Smooth muscle cell (in vitro differentiated cells): ENCODE measurements at regions not wholly inside any gene's neighbourhood (a gene's known extent, or its start where the extent isn't known, plus 50 kb on each side); places are given as distances from the start of the nearest gene placed in this dataset.

ENCODE experiments used
- DNase-seq: peaks from one replicate; lab custom pipeline; 2025; ENCODE audit not compliant: unreplicated experiment; lab: John Stamatoyannopoulos, UW
- H2AFZ ChIP-seq: fragments of 200-600 bp; sonication (generic); 2 replicates; pipeline ENCODE4 v1.6.0; 2016; ENCODE audit warnings: antibody characterized with exemption, low read depth, mild to moderate bottlenecking
- H3F3A ChIP-seq: fragments of 200-600 bp; sonication (generic); 2 replicates; pipeline ENCODE4 v1.6.0; 2017; ENCODE audit warnings: antibody characterized with exemption, low read depth
- H3K27ac ChIP-seq: fragments of 200-600 bp; sonication (generic); 2 replicates; pipeline ENCODE4 v1.5.1; 2016; ENCODE audit warnings: low read depth, mild to moderate bottlenecking
- H3K27me3 ChIP-seq: fragments of 200-600 bp; sonication (generic); 2 replicates; pipeline ENCODE4 v1.6.1; 2016; ENCODE audit warnings: low read depth, mild to moderate bottlenecking
- H3K36me3 ChIP-seq: fragments of 200-600 bp; sonication (generic); 2 replicates; pipeline ENCODE4 v1.5.1; 2016; ENCODE audit warnings: low read depth
- H3K4me1 ChIP-seq: fragments of 200-600 bp; sonication (generic); 2 replicates; pipeline ENCODE4 v1.5.1; 2016; ENCODE audit warnings: low read depth
- H3K4me2 ChIP-seq: fragments of 200-600 bp; sonication (generic); 2 replicates; pipeline ENCODE4 v1.6.0; 2016; ENCODE audit warnings: mild to moderate bottlenecking
- H3K4me3 ChIP-seq: fragments of 200-600 bp; sonication (generic); 2 replicates; pipeline ENCODE4 v1.5.1; 2016; ENCODE audit warnings: mild to moderate bottlenecking
- H3K79me2 ChIP-seq: fragments of 200-600 bp; sonication (generic); 2 replicates; pipeline ENCODE4 v1.6.0; 2016; ENCODE audit warnings: low read depth, mild to moderate bottlenecking
- H3K9ac ChIP-seq: fragments of 200-600 bp; sonication (generic); 2 replicates; pipeline ENCODE4 v1.6.0; 2016; ENCODE audit warnings: low read depth
- H3K9me3 ChIP-seq: fragments of 200-600 bp; sonication (generic); replicated peaks from 2 replicates; pipeline ENCODE4 v1.5.1; 2016; ENCODE audit warnings: low read depth
- H4K20me1 ChIP-seq: fragments of 200-600 bp; sonication (generic); 2 replicates; pipeline ENCODE4 v1.6.0; 2016; ENCODE audit warnings: low read depth
- CTCF ChIP-seq: fragments of 200-600 bp; sonication (generic); IDR thresholded peaks from 2 replicates; pipeline ENCODE4 v1.5.1; 2017; ENCODE audit warnings: borderline replicate concordance, mild to moderate bottlenecking, antibody characterized with exemption; ENCODE audit not compliant: insufficient read depth, poor library complexity, severe bottlenecking
- WGBS: methylation state at CpG from one replicate; pipeline ENCODE4 v1.1.7; 2016; ENCODE audit warnings: low lambda C conversion rate; 5-methylcytosine and 5-hydroxymethylcytosine counted together

DNA sequence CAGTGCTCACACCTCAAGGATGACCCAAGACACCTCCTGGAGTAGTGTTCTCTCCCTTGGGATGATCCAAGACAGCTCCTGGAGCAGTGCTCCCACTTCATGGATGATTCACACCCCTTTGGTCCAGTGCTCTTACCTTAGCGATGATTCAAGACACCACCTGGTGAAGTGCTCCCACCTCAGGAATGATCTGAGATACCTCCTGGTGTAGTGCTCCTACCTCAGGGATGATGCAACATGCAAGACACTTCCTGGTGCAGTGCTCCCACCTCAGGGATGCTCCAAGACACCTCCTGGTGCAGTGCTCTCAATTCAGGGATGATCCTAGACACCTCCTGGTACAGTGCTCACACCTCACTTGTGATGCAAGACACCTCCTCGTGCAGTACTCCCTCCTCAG, 123.1 kb downstream of the ASB1 start:
- Histone ChIP-seq H3K4me3 (no peak overlapping the region), H3K9ac (no peak overlapping the region), H3K27me3 (peaks cover 3% of the 10 kb centered on the region), H3F3A (no peaks in the 10 kb centered on the region), H3K4me1 (no peaks in the 10 kb centered on the region), H2AFZ (no peak overlapping the region), H3K27ac (no peak overlapping the region), H3K9me3 (no peaks in the 10 kb centered on the region), H4K20me1 (no peaks in the 10 kb centered on the region), H3K4me2 (no peak overlapping the region), H3K79me2 (no peaks in the 10 kb centered on the region), H3K36me3 (no peaks in the 10 kb centered on the region)
- no peak for TF ChIP-seq CTCF
- WGBS = 100% methylated on average over 2 of the region's 2 CpGs
- no peak for DNase-seq

DNA sequence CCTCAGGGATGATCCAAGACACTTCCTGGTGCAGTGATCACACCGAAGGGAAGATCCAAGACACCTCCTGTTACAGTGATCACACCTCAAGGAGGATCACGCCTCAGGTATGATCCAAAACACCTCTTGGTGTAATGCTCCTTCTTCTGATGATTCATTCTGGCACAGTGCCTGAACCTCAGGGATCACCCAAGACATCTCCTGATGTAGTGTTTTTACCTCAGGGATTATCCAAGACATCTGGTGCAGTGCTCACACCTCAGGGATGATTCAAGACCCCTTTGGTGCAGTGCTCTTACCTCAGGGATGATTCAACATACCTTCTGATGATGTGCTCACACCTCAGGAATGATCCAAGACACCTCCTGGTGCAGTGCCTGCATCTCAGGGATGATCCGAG, 124.4 kb downstream of the ASB1 start:
- no peak for TF ChIP-seq CTCF
- H3K4me1 ChIP-seq = no peaks in the 10 kb centered on the region

GRCh38 chr2:238552226-238552625, 125.5 kb downstream of the ASB1 start:
- Histone ChIP-seq H3K36me3 (no peaks in the 10 kb centered on the region), H3K27ac (no peak overlapping the region), H3K9me3 (no peaks in the 10 kb centered on the region), H3F3A (no peaks in the 10 kb centered on the region), H4K20me1 (no peaks in the 10 kb centered on the region), H3K4me1 (no peaks in the 10 kb centered on the region), H3K4me2 (no peak overlapping the region), H3K9ac (no peak overlapping the region), H2AFZ (no peak overlapping the region), H3K4me3 (no peak overlapping the region), H3K79me2 (no peaks in the 10 kb centered on the region), H3K27me3 (peaks cover 10% of the 10 kb centered on the region)
- 93% methylated on average over 5 of the region's 5 CpGs for WGBS
- no peak for TF ChIP-seq CTCF
- no peak for DNase-seq

More for the DNA sequence above, 124.4 kb downstream of the ASB1 start:
- Histone ChIP-seq H3K27ac (no peak overlapping the region), H3K4me3 (no peak overlapping the region), H3K9ac (no peak overlapping the region), H3K4me2 (no peak overlapping the region), H3K27me3 (peaks cover 10% of the 10 kb centered on the region), H3F3A (no peaks in the 10 kb centered on the region), H3K36me3 (no peaks in the 10 kb centered on the region), H3K79me2 (no peaks in the 10 kb centered on the region), H2AFZ (no peak overlapping the region), H3K9me3 (no peaks in the 10 kb centered on the region), H4K20me1 (no peaks in the 10 kb centered on the region)
- WGBS = 79% methylated on average over 3 of the region's 3 CpGs
- no peak for DNase-seq

DNA sequence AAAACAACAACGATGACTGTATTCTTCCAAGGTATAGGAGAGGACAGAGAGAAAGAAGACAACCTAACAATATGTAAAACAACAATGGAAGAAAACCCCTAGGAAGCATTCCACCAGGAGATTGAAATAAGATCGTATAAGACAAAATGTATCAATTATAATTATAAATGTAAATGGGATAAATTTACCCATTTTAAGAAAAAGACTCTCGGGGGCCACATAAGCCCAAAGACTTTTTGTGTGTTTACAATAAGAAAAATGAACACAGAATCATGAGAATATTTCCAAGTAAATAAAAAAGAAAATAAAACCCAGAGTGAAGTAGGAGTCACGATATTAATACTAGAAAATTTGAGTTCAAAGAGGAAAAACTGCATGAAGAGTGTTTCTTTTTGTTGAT, 126.4 kb downstream of the ASB1 start:
- no peaks in the 10 kb centered on the region for H4K20me1 ChIP-seq
- TF ChIP-seq CTCF = no peak
- 85% methylated on average over 4 of the region's 4 CpGs for WGBS
- no peak overlapping the region for H3K4me3 ChIP-seq
- H3K9ac ChIP-seq = no peak overlapping the region
- H3K9me3 ChIP-seq = no peaks in the 10 kb centered on the region
- H2AFZ ChIP-seq = no peak overlapping the region
- DNase-seq = no peak
- H3K4me1 ChIP-seq = no peaks in the 10 kb centered on the region
- peaks cover 10% of the 10 kb centered on the region for H3K27me3 ChIP-seq
- H3F3A ChIP-seq = no peaks in the 10 kb centered on the region
- no peak overlapping the region for H3K27ac ChIP-seq
- H3K79me2 ChIP-seq = no peaks in the 10 kb centered on the region
- no peak overlapping the region for H3K4me2 ChIP-seq
- no peaks in the 10 kb centered on the region for H3K36me3 ChIP-seq
